ENCODE measurements at regions not wholly inside any gene's neighbourhood (a gene's known extent, or its start where the extent isn't known, plus 50 kb on each side); places are given as distances from the start of the nearest gene placed in this dataset.

GRCh38 chr4:19039816-19040215, 1018.3 kb upstream of the LCORL start:
- no peak for TF ChIP-seq POLR2AphosphoS5 (IDR thresholded peaks at IDR 0.05; ENCODE audit: insufficient read depth, low read depth, low read length)
- no peak for TF ChIP-seq CTCF (IDR thresholded peaks at IDR 0.05; ENCODE audit: extremely low read depth in 1 of 2, insufficient read depth in 1 of 2, low read depth in 1 of 2, low read length in 2 of 2)
- no peak for TF ChIP-seq POLR2A (IDR thresholded peaks at IDR 0.05; ENCODE audit: low read depth, low read length)
- no peak for TF ChIP-seq EZH2 (IDR thresholded peaks at IDR 0.05; ENCODE audit: borderline replicate concordance, low read depth, low read length, severe bottlenecking)
- no peak for TF ChIP-seq MYC (IDR thresholded peaks at IDR 0.05; ENCODE audit: low read depth, low read length)
- no peak for TF ChIP-seq MAX (IDR thresholded peaks at IDR 0.05; ENCODE audit: insufficient read depth, insufficient read length)
- TF ChIP-seq GATA2 (IDR thresholded peaks at IDR 0.05; ENCODE audit: insufficient read depth, insufficient read length, low read depth, low read length) = no peak
- TF ChIP-seq JUN (IDR thresholded peaks at IDR 0.05; ENCODE audit: borderline replicate concordance, insufficient read depth, insufficient read length, low read depth) = no peak
- no peak for TF ChIP-seq FOS (IDR thresholded peaks at IDR 0.05; ENCODE audit: borderline replicate concordance, insufficient read depth, low read length)

Data from endothelial cell of umbilical vein (primary cell).